ENCODE measurements at regions not wholly inside any gene's neighbourhood (a gene's known extent, or its start where the extent isn't known, plus 50 kb on each side); places are given as distances from the start of the nearest gene placed in this dataset.

GRCh38 chr6:92297101-92297500 lies 1122.3 kb downstream of the EPHA7 start:
- H3K9me3 Mint-ChIP-seq = peaks cover under 1% of the 10 kb centered on the region
- no peaks in the 10 kb centered on the region for H3K4me1 Mint-ChIP-seq
- H3K27ac Mint-ChIP-seq = no peak overlapping the region
- TF ChIP-seq, protein P1, sequence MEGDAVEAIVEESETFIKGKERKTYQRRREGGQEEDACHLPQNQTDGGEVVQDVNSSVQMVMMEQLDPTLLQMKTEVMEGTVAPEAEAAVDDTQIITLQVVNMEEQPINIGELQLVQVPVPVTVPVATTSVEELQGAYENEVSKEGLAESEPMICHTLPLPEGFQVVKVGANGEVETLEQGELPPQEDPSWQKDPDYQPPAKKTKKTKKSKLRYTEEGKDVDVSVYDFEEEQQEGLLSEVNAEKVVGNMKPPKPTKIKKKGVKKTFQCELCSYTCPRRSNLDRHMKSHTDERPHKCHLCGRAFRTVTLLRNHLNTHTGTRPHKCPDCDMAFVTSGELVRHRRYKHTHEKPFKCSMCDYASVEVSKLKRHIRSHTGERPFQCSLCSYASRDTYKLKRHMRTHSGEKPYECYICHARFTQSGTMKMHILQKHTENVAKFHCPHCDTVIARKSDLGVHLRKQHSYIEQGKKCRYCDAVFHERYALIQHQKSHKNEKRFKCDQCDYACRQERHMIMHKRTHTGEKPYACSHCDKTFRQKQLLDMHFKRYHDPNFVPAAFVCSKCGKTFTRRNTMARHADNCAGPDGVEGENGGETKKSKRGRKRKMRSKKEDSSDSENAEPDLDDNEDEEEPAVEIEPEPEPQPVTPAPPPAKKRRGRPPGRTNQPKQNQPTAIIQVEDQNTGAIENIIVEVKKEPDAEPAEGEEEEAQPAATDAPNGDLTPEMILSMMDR (IDR thresholded peaks at IDR 0.05; ENCODE audit: unreplicated experiment) = no peak
- no peaks in the 10 kb centered on the region for H3K27me3 Mint-ChIP-seq (ENCODE audit: low read depth)
- no peak for DNase-seq (ENCODE audit: low spot score in 2 of 2, unreplicated experiment in 2 of 2)
- no peak overlapping the region for H3K4me3 Mint-ChIP-seq
- H3K36me3 Mint-ChIP-seq = no peaks in the 10 kb centered on the region

DNA sequence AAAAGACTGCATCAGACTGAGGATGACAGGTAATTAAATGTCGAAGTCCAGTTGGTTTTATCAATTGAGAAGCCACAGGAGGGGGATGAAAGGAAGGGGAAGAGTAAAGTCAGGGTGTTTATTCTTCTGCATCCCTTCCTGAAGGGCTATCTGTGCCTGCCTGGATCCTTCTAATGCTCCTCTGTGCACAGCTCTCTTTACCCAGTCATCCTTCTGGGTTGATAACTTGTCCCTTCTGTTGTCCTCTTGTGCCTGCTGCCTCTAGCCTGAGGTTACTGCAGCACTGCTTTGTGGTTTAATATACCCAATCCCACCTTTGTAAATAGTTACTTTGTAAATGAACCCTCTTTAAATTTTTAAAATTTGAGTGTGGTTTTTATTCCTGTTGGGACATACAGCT lies 1127.3 kb downstream of the EPHA7 start:
- H3K4me3 Mint-ChIP-seq = no peak overlapping the region

GRCh38 chr6:92289831-92290230 lies 1129.5 kb downstream of the EPHA7 start:
- H3K9me3 Mint-ChIP-seq = no peaks in the 10 kb centered on the region
- no peaks in the 10 kb centered on the region for H3K27me3 Mint-ChIP-seq (ENCODE audit: low read depth)
- TF ChIP-seq, protein P1 (IDR thresholded peaks at IDR 0.05; ENCODE audit: unreplicated experiment) = no peak
- H3K36me3 Mint-ChIP-seq = no peaks in the 10 kb centered on the region
- no peak overlapping the region for H3K27ac Mint-ChIP-seq
- no peak for DNase-seq (ENCODE audit: low spot score in 2 of 2, unreplicated experiment in 2 of 2)
- H3K4me1 Mint-ChIP-seq = no peaks in the 10 kb centered on the region
- no peak overlapping the region for H3K4me3 Mint-ChIP-seq

More for the DNA sequence above, 1127.3 kb downstream of the EPHA7 start:
- Mint-ChIP-seq H3K27me3 (ENCODE audit: low read depth) (no peaks in the 10 kb centered on the region), H3K4me1 (no peaks in the 10 kb centered on the region), H3K27ac (no peak overlapping the region), H3K9me3 (no peaks in the 10 kb centered on the region), H3K36me3 (no peaks in the 10 kb centered on the region)
- TF ChIP-seq, protein P1 (IDR thresholded peaks at IDR 0.05; ENCODE audit: unreplicated experiment) = no peak
- DNase-seq (ENCODE audit: low spot score in 2 of 2, unreplicated experiment in 2 of 2) = no peak

GRCh38 chr6:92281571-92282076 lies 1137.7 kb downstream of the EPHA7 start:
- TF ChIP-seq, protein P1 (IDR thresholded peaks at IDR 0.05; ENCODE audit: unreplicated experiment) = no peak
- Mint-ChIP-seq H3K9me3 (no peaks in the 10 kb centered on the region), H3K27ac (no peak overlapping the region)

GRCh38 chr6:92275150-92275549 lies 1144.2 kb downstream of the EPHA7 start:
- H3K4me3 Mint-ChIP-seq = no peak overlapping the region
- no peaks in the 10 kb centered on the region for H3K36me3 Mint-ChIP-seq
- no peak overlapping the region for H3K27ac Mint-ChIP-seq
- H3K27me3 Mint-ChIP-seq (ENCODE audit: low read depth) = peaks cover 4% of the 10 kb centered on the region
- H3K9me3 Mint-ChIP-seq = no peaks in the 10 kb centered on the region
- H3K4me1 Mint-ChIP-seq = no peaks in the 10 kb centered on the region
- TF ChIP-seq, protein P1 (IDR thresholded peaks at IDR 0.05; ENCODE audit: unreplicated experiment) = no peak
- no peak for DNase-seq (ENCODE audit: low spot score in 2 of 2, unreplicated experiment in 2 of 2)

More at GRCh38 chr6:92281571-92282076, 1137.7 kb downstream of the EPHA7 start:
- Mint-ChIP-seq H3K27me3 (ENCODE audit: low read depth) (no peaks in the 10 kb centered on the region), H3K4me1 (no peaks in the 10 kb centered on the region), H3K4me3 (no peak overlapping the region), H3K36me3 (no peaks in the 10 kb centered on the region)
- DNase-seq (ENCODE audit: low spot score in 2 of 2, unreplicated experiment in 2 of 2) = no peak

DNA sequence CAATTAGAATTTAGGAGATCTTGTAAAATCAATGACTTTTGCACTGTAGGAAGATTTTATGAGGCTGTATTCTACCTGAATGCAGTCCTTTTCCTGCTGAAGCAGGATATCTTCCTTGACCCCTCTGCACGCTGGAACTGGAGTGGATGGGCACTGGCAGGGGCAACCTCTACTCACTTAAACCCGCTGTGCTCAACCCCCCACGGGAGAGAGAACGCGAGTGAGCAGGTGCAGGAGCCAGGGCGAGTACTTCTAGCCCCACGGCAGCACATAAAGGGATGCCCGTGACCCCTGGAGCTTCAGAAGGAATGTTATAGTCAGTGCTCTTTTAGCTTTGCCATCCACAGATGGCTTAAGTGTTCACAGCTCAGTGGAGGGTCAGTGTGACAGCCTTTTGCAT lies 1144.8 kb downstream of the EPHA7 start:
- no peak for DNase-seq (ENCODE audit: low spot score in 2 of 2, unreplicated experiment in 2 of 2)
- H3K4me1 Mint-ChIP-seq = no peaks in the 10 kb centered on the region

More for the DNA sequence above, 1144.8 kb downstream of the EPHA7 start:
- Mint-ChIP-seq H3K36me3 (no peaks in the 10 kb centered on the region), H3K4me3 (no peak overlapping the region), H3K27ac (no peak overlapping the region), H3K9me3 (no peaks in the 10 kb centered on the region), H3K27me3 (ENCODE audit: low read depth) (peaks cover 4% of the 10 kb centered on the region)
- TF ChIP-seq, protein P1 (IDR thresholded peaks at IDR 0.05; ENCODE audit: unreplicated experiment) = no peak
